NB4 (cell line): ENCODE measurements at regions not wholly inside any gene's neighbourhood (a gene's known extent, or its start where the extent isn't known, plus 50 kb on each side); places are given as distances from the start of the nearest gene placed in this dataset.

Source experiments
- CTCF ChIP-seq: IDR thresholded peaks from one replicate; pipeline ENCODE4 v1.5.1; 2012; ENCODE audit warnings: low read depth, low read length
- POLR2A ChIP-seq: IDR thresholded peaks from 2 replicates; pipeline ENCODE4 v1.6.1; 2011; ENCODE audit warnings: mild to moderate bottlenecking; ENCODE audit not compliant: insufficient read length; ENCODE audit errors: extremely low read depth

GRCh38 chr15:25514522-25514921 lies 75.7 kb upstream of the UBE3A start:
- TF ChIP-seq CTCF: no peak
- TF ChIP-seq POLR2A: no peak
